HG03025 (cell line): ENCODE measurements at regions not wholly inside any gene's neighbourhood (a gene's known extent, or its start where the extent isn't known, plus 50 kb on each side); places are given as distances from the start of the nearest gene placed in this dataset.

Experiments
- ATAC-seq: cut with Tn5 transposase; IDR thresholded peaks from one replicate; pipeline ENCODE4 v1.9.1; 2021; ENCODE audit warnings: mild to moderate bottlenecking, moderate library complexity; ENCODE audit not compliant: unreplicated experiment, low FRiP score

- no peak for ATAC-seq
These were observed 334.2 kb upstream of the SLC30A5 start for GRCh38 chr5:68759593-68759992.

GRCh38 chr5:68762201-68762600 lies 331.6 kb upstream of the SLC30A5 start:
- no peak for ATAC-seq

GRCh38 chr5:68766952-68767464 lies 326.8 kb upstream of the SLC30A5 start:
- ATAC-seq: no peak

GRCh38 chr5:68770551-68770950 lies 323.3 kb upstream of the SLC30A5 start:
- ATAC-seq: no peak

GRCh38 chr5:68771221-68771620 lies 322.6 kb upstream of the SLC30A5 start:
- ATAC-seq: no peak

GRCh38 chr5:68771732-68772131 lies 322.1 kb upstream of the SLC30A5 start:
- ATAC-seq: no peak

- no peak for ATAC-seq
These were observed 317.4 kb upstream of the SLC30A5 start for GRCh38 chr5:68776381-68776780.

GRCh38 chr5:68777135-68777534 lies 316.7 kb upstream of the SLC30A5 start:
- ATAC-seq: no peak

- ATAC-seq: no peak
These were observed 315.3 kb upstream of the SLC30A5 start for GRCh38 chr5:68778484-68778883.

- no peak for ATAC-seq
These were observed 313.4 kb upstream of the SLC30A5 start for GRCh38 chr5:68780299-68780955.

GRCh38 chr5:68793074-68793473 lies 300.7 kb upstream of the SLC30A5 start:
- ATAC-seq: no peak

GRCh38 chr5:68793993-68794392 lies 299.8 kb upstream of the SLC30A5 start:
- ATAC-seq: no peak

- ATAC-seq: no peak
These were observed 298.6 kb upstream of the SLC30A5 start for GRCh38 chr5:68795190-68795589.

- ATAC-seq: no peak
These were observed 294.7 kb upstream of the SLC30A5 start for GRCh38 chr5:68798877-68799843.

GRCh38 chr5:68802430-68802829 lies 291.4 kb upstream of the SLC30A5 start:
- no peak for ATAC-seq

GRCh38 chr5:68803881-68804319 lies 289.9 kb upstream of the SLC30A5 start:
- ATAC-seq: no peak

- no peak for ATAC-seq
These were observed 289.5 kb upstream of the SLC30A5 start for GRCh38 chr5:68804343-68804742.

GRCh38 chr5:68805444-68805843 lies 288.4 kb upstream of the SLC30A5 start:
- ATAC-seq: no peak

GRCh38 chr5:68817632-68818031 lies 276.2 kb upstream of the SLC30A5 start:
- ATAC-seq: no peak

GRCh38 chr5:68818057-68818695 lies 275.6 kb upstream of the SLC30A5 start:
- no peak for ATAC-seq

- ATAC-seq: no peak
These were observed 274.9 kb upstream of the SLC30A5 start for GRCh38 chr5:68818870-68819269.
